CD4-positive, alpha-beta T cell treated with Interleukin-10 for 1 hour (primary cell): ENCODE measurements at regions not wholly inside any gene's neighbourhood (a gene's known extent, or its start where the extent isn't known, plus 50 kb on each side); places are given as distances from the start of the nearest gene placed in this dataset.
"Not testable (repeated sequence)": the region's sequence is repeated elsewhere in the genome, so short reads cannot be mapped to it uniquely, and the experiment has no call there.

Experiments
- DNase-seq: peaks from one replicate; pipeline ENCODE4 v3.0.0-alpha.2; 2020

DNA sequence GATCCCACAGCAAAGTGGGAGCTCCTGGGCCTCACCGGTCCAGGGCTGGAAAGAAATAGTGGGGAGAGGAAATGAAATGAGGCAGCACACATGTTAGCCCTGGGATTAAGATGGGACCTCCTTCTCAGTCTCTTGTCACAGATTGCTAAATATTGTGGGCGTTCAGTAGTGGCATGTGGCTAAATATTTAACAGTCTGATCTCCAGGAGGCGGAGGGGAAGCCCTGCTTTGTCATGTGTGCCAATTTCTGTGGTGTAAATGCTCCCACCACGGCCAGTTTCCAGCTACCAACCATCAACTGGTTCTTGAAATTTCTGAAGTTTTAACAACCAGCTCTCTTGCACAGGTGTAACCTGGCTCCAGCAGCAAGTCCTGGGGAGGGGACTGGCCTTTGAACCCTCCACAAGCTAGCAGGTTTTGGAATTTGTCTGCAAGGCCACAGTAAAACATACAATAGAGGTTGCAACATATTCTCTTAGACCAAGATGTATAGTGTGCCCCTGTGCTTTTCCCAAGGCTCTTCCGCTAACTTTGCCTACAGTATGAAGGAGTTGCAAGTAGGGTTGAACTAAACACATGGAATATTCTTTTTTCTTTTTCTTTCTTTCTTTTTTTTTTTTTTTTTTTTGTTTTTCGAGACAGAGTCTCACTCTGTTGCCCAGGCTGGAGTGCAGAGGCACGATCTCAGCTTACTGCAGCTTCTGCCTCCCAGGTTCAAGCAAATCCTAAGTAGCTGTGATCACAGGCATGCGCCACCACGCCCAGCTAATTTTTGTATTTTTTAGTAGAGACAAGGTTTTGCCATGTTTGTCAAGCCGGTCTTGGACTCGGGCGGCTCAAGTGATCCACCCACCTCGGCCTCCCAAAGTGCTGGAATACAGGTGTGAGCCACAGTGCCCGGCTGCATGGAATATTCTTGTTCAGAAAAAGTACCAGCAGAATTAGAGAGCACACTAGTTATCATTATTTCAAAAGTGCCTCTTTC is 103.1 kb upstream of the PCBD1 start:
- DNase-seq: no peak

DNA sequence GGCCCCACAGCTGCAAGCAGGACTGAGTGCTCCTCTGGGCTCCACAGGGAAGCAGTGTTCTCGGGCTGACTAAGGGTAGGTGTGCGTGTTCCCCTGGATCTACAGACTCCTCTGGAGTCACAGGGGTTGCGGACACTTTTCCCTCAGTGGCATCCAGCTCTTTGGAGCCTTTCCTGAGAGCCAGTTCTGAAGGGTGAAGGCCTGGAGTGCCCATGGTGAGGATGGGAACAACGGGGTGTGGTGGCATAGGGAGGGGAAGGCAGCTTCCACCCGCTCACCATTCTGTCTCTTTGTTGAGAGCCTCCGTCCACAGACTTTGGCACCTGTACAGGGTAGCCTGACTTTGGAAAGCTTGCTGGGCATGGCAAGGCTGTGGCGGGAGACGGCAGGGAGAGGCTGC is 104.1 kb upstream of the PCBD1 start:
- DNase-seq: no peak

DNA sequence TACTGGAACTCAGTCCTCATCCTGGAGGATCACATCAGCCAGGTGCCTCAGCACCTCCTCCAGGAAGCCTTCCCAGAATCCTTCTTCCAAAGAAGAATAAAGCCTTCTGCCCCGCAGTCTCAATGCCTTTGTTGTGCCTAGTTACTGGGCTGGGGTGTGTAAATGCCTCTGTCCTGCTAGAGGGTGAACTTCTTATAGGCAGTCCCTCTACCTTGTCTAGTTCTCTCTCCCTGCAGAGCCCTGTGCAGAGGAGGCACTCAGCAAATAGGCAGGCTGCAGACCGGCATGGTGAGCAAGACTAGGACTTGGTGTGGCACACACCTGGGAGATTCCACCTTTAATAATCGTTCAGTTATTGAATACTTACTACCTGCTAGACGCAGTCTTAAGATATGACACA is 104.7 kb upstream of the PCBD1 start:
- no peak for DNase-seq

DNA sequence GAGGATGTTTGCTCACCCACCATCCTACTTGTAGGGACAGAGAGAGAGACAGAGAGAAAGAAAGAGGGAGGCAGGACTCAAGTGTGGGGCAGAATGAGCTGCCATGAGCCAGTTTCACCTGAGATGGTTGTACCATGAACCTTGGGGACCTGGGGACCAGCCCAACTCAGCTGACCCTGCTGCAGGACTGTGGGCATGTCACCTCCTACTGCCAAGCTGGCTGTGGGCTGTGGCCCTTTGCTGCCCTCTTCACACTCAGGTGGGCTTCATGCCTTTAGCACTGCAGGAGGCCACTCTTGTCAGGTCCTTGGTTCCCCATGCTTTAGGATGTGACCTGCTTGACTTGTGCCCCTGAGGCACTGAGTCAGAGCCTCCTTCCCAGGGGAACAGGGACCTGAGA is 108.2 kb upstream of the PCBD1 start:
- DNase-seq: no peak

DNA sequence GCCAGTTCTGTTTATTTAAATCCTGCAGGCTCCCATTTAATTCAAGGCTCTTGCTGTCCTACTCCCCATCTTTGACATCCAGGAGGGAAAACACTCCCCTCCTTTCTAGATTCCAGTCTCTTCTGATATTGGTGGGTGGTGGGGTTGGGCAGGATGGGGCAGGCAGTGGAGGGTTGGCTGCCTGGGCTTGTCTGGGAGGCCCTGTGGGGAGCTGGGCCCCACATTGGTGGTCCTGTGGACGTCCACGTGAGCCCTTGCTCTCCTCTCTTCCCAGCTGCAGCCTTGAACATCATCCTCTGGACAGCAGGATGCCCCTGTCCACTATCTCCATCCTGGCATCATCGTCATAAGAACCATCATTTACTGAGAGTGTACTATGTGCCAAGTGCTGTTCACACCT is 108.9 kb upstream of the PCBD1 start:
- DNase-seq: no peak

DNA sequence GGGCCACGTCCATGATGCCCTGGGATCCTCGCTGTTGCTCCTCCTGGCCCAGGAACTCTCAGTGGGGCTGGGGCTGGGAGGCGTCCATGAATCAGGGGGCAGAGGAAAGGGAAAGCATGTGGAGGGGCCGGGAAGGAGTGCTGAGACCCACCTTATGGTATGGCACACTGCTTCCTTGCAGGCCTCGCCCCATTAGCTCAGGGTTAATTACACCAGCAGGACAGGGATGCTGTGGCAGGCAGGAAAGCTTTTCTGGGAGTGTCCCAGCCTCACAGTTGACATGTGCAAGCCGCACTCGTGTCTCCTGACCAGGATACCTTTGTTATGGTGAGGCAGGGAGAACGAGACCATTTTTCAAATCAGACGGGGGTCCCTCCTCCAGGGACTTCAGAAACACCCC is 109.7 kb upstream of the PCBD1 start:
- no peak for DNase-seq

DNA sequence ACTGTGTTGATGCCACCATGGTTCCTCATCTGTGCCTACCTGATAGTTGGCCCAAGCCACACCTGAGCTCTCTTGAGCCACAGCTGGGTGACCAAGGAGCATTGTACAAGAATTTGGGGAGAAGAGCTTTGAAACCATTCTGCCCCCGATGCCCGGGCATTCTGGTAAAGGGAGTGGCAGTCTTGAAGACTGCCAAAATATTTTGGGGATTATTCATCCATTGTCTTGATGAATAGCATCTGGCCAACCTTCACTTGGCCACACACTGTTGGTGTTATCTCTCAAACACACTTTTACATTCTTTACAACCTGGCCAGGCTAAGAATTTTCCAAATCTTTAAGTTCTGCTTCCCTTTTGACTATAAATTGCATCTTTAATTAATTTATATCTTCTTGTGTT is 113.1 kb upstream of the PCBD1 start:
- DNase-seq: no peak

DNA sequence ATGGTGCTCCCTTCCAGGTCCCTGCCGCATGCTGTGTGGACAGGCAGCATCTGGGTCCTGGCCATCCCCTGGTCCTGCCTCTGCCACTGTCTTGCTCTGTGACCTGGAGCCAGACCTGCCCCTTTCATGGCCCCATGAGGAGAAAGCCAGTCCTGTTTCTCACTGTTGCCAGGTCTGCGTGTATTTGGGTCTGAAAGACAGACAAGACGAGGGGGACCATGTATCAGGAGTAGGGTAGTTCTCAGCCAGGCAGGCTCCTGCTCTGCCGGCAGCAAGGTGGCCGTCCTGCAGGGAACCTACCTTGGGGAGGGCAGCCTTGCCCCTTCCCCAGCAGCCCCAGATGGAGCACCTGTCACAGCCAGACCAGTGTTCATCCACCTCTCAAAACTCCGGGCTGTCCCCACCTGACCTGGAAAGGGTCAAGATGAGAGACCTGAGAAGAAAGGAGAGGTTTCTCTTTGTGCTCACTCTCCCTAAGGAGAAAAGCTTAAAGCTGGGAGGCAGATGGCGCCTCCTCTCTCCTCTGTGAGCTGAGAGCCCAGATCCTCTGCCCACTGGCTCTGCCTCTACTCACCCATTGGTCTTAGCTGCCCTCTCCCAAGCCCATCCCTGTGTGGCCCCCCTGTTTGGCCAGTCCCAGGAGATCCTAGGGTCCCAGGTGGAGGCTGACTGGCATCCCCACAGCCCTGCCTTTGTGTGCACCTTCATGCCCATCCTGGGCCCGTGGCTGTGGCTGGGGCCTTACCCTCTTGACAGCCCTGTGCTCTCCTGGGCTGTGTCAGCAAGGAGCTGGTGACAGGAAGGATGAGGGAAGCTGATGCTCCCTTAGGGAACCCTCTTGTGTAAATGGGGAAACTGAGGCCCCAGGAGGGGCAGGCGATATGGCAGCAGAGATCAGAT is 116.1 kb upstream of the PCBD1 start:
- no peak for DNase-seq

DNA sequence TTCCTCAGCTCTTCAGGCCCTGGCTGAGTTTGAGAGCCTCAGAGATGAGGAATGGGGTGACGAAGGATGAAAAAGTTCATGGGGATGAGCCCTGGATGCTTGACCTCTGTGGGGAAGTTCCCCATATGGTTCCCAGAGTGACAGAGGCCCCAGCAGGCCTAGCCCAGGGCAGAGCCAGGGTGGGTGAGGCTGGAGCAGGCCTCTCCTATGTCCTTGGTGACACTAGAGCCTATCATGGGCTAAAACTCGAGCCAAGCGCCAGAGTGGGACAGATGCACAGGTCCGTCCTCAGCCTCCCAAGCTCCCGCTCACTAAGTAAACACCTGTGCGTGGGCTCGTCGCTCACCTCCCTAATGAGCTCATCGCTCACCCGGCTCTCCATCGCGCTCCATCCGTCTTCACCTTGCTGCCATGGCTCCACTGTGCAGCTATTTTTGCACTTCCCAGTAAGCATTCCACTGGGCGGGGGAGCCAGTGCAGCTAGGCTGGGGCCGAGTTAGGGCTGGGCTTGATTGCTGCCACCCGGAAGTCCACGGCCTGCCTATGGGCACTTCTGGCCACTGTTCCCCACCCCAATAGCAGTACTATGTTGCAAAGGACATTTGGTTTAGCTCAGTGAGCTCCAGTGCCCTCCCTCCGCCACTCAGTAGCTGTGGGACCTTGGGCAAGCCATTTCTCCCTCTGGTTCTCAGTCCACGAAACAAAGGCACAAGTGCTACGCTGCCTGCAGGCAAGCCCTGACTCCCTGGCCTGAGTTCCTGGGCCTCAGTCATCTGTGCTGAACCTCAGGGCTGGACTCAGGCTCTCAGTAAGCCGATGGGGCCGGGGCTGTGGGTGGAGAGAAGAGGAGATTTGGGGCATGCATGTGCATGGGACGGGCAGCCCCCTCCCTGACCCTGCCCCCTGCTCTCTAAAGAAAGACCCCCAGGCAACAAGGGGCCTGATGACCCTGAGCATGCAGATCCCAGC is 117.3 kb upstream of the PCBD1 start:
- no peak for DNase-seq

DNA sequence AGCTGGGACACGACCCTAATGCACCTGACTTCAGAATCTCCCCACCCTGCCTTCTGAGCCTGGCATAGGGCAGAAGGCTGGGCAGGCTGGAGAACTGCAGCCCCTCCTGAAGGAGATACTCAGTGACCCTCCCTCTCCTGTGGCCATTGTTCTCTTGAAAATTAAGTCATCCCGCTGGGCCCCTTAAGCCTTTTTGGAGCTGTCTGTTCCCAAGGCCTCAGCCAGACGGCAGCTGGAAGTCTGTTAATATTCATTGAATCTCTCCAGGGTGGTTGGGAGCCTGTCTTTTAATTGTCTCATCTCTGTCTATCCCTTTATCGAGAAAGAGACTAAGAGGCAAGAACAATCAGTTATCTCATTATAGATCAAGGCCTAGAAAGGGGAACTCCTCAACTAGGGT is 118.1 kb upstream of the PCBD1 start:
- DNase-seq: no peak

DNA sequence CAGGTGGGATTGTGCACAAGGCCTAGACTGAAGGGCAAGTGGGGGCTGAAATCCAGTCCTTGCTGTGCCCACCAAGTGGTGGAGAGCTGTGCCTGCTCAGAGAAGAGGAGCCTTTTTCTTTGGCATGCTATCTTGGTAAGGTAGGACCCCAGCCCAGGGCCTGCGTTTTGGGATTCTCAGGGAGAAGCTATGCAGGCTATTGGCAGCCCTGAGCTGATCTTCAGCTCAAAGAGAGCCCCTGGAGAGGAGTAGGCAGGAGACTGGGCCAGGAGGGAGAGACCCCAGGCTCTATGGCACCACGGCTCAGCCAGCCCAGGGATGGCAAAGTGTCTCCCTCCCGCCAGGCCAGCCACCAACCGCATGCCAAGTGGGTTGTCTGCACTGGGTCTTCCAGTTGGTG is 119.2 kb upstream of the PCBD1 start:
- DNase-seq: no peak

DNA sequence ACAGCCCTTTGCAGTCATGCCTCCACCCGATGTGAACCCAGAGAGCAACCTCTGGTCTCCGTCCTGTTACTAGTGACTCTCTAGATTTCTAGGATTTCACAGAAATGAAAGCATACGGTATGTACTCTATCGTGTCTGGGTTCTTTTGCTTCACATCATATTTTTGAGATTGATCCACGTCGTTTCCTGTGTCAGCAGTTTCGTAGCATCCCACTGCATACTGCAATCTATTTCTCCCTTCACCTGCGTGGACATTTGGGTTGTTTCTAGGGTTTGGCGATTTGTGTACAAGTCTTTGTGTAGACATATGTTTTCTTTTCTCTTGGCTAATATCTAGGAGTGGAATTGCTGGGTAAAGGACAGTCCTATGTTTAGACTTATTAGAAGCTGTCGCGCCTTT is 119.8 kb upstream of the PCBD1 start:
- DNase-seq: no peak

DNA sequence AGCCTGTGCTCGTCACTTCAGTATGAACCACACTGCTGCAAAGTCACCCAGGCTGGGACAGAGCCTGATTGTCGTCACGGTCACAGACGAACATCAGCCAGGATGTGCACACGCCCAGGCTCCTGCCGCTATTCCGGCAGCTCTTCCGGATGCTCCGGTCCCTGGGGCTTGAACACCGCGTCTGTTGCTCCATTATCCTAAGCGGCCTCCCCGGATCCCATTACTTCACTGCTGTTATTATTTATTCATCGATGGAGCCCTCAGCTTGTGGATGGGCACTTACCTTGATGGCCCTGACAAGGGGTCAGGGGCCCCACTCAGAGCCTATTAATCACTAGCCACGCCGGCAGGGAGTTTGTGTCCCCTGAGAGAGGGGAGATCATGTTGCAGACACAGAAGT is 120.8 kb upstream of the PCBD1 start:
- no peak for DNase-seq

DNA sequence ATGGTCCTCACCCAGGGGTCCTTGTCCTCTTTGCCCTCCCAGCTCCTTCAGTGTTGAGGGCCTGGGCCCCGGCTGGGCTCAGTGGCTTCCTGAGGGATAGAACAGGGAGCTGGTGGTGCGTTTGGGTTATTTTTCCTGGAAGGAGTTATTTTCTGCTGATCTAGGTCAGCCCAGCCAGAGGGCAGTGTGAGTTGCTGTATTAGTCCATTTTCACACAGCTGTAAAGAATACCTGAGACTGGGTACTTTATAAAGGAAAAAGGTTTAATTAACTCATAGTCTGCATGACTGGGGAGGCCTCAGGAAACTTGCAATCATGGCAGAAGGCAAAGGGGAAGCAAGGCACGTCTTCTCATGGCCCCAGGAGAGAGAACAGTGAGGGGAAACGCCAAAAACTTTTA is 122.4 kb upstream of the PCBD1 start:
- DNase-seq: no peak

DNA sequence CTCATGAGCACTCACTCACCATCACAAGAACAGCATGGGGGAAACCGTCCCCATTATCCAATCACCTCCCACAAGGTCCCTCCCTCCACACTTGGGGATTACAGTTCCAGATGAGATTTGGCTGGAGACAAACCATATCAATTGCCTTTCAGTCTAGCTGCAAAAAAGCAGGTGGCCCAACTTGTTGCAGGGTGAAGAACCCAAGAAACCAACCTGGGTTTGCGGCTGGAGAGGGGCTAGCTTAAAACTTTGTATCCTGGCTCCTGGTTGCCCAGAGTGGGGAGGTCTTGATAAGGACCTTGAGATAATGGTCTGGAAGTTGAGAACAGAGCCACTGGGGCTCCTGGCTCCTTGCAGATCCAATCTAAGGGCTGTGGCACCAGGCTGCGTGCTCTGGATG is 122.8 kb upstream of the PCBD1 start:
- DNase-seq: no peak

DNA sequence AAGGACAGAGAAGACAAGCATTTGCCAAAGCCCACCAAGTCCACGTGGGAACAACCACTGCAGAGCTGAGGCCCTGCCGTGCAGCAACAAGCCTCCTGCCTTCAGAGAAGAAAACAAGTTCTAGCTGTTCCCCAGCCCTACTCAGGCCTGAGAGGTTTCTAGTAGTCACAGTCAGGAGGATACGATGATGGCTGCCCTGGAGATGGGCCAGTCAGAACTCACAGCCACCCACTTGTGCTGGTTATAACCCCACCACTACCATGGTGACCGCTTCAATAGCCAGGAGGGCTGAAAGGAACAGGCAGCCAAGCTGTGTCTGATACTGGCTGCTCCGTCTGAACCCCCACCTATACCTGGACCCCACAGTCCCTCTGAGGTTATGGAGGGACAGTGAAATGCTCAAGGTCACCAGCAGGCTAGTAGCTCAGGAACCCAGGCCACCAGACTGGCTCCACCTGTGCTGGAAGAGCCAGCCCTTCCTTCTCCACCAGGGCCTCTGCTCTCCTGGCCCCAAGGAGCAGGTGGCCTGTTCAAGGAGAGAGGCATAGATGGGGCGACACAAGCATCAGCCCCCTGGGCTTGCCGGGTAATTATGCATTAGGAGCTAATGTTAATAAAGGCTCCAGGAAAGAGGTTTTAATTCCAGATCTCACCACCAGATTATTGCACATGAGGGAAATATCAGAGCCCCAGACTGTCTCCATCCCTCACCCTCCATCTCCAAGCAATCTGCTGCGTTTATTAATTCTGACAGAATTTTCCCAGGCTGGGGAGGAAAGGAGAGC is 125.8 kb upstream of the PCBD1 start:
- no peak for DNase-seq

DNA sequence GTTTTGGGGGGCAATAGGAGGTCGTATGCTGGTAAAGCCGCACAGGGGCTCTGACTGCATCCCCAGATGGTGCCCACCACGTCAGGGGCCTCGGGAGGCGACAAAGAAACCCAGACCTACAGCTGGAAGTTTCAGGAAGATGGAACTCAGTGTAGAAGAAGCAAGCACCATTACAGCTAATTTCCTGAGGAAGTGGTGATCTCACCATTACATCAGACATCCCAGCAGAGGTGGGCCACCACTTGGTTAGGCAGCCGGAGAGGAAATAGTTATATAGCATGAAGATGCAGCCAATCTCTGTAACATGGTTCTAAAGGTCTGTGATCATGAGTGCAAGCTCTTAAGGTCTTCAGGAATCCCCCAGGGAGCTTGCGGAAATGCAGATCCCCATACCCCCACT is 127.3 kb upstream of the PCBD1 start:
- DNase-seq: no peak

DNA sequence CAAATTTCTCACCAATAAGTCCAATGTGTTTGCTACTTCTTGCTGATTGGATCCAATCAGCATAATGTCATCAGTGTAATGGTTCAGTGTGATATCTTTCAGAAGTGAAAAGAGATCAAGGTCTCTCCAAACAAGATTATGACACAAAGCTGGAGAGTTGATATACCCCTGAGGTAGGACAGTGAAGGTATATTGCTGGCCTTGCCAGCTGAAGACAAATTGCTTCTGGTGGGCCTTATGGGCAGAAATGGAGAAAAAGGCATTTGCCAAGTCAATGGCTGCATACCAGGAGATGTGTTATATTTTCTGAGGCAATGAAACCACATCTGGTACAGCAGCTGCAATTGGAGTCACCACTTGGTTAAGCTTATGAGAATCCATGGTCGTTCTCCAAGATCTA is 131.7 kb upstream of the PCBD1 start:
- DNase-seq: not testable (repeated sequence)

DNA sequence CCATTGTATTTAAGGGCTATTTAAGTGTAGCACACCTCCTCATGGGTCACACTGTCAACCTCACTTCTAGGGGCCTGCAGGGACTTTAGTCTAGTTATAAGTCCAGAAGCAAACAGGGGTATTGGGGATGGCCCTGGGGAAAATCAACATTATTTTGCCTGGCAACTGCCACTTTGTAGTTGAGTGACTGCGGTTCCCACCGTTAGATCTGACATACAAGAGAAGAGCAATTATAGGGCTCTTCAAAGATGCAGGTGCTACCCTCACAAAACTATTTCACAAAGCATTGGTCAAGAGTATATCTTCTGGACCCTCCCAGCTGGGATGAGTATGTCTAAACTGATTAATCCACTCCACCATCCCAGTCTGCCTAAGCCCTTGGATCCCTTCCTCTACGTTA is 133.0 kb upstream of the PCBD1 start:
- DNase-seq: no peak

DNA sequence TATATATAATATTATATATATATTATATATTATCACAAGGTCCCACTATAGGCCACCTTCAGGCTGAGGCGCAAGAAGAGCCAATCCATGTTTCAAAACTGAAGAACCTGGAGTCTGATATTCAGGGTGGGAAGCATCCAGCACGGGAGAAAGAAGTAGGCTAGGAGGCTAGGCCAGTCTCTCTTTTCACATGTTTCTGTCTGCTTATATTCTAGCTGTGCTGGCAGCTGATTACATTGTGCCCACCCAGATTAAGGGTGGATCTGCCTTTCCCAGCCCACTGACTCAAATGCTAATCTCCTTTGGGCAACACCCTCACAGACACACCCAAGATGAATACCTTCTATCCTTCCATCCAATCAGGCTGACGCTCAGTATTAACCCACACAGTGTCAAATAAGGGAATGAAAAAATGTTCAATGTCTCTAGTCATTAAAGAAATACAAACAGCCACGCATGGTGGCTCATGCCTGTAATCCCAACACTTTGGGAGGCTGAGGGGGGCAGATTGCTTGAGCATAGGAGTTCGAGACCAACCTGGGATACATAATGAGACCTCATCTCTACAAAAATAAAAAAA is 135.4 kb upstream of the PCBD1 start:
- DNase-seq: no peak

DNA sequence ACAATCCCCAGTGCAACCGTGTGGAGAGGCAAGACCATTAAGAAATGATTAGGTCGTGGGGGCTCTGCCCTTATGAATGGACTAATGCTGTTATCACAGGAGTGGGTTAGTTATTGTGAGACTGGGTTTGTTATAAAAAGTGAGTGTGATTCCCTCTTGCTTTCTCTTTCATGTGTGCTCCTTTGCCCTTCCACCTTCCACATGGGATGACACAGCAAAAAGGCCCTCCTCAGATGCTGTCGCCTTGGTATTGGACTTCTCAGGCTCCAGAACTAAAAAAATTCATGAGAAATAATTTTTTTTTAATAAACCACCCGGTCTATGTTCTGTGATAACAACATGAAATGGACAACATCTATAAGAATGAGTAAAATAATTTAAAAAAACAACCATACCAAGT is 136.1 kb upstream of the PCBD1 start:
- DNase-seq: no peak

DNA sequence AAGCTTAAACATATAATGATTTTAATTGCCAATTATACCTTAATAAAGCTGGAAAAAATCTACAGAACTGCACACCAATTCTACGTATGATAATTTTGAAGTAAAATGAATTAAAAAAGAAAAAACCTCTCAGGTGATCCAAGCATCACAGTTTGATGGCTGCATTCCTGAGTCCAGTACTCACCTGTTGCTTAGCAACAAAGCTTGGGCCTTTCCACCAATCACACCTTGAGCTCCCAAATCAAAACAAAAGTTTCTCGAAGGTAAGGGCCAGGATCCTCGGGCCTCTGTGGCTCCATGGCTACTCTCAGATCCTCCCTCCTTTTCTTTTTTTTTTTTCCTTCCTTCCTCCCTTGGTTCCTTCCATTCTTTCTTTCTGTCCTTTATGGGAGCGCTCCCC is 137.2 kb upstream of the PCBD1 start:
- DNase-seq: no peak
